ENCODE measurements at regions not wholly inside any gene's neighbourhood (a gene's known extent, or its start where the extent isn't known, plus 50 kb on each side); places are given as distances from the start of the nearest gene placed in this dataset.

DNA sequence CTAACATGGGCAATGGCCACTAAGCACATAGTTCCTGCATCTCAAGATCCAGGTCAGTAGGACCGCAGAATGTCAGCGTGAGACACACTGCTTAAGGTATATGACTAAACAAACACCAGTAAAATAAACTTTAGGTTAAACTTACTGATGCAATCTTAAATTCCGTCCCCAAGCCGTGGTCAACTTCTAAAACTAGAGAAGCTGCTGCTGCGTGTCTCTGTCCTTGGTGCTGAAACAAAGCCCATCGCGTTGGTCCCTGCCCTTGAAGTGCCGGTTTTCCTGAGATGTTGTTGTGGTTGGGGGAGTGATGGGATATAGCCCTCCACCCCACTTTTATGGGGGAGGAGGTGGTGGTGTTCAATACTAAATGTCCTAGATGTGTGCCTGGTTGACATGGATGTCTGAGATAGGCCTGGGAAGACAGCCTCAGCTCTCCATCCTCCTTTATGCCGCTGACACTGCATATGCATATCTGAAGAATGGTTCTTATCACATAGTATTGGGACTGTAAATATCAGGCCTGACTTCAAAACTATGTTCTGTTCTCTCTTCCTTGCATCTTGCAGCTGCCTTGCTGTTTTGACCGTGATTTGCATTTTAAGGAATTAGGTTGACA is 72.0 kb upstream of the KCNA3 start:
- H3K36me3 ChIP-seq (ENCODE audit: low read depth, missing control alignments), result no peaks in the 10 kb centered on the region
- 16 to 20% methylated on average over 10 of the region's 10 CpGs for WGBS, 2 donors
- intact Hi-C loops (cut with DNase I; ENCODE audit: low total_unique reads), result no loop called here
- TF ChIP-seq, protein P1, sequence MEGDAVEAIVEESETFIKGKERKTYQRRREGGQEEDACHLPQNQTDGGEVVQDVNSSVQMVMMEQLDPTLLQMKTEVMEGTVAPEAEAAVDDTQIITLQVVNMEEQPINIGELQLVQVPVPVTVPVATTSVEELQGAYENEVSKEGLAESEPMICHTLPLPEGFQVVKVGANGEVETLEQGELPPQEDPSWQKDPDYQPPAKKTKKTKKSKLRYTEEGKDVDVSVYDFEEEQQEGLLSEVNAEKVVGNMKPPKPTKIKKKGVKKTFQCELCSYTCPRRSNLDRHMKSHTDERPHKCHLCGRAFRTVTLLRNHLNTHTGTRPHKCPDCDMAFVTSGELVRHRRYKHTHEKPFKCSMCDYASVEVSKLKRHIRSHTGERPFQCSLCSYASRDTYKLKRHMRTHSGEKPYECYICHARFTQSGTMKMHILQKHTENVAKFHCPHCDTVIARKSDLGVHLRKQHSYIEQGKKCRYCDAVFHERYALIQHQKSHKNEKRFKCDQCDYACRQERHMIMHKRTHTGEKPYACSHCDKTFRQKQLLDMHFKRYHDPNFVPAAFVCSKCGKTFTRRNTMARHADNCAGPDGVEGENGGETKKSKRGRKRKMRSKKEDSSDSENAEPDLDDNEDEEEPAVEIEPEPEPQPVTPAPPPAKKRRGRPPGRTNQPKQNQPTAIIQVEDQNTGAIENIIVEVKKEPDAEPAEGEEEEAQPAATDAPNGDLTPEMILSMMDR (IDR thresholded peaks at IDR 0.05), result no peak
- no peak for TF ChIP-seq POLR2A (IDR thresholded peaks at IDR 0.05)
- DNase-seq, result peak; percentile 58
- no peak overlapping the region for H3K4me3 ChIP-seq
- no peaks in the 10 kb centered on the region for H3K4me1 ChIP-seq
- no peaks in the 10 kb centered on the region for H3K27me3 ChIP-seq
- no peak overlapping the region for H3K27ac ChIP-seq
- no peaks in the 10 kb centered on the region for H3K9me3 ChIP-seq

DNA sequence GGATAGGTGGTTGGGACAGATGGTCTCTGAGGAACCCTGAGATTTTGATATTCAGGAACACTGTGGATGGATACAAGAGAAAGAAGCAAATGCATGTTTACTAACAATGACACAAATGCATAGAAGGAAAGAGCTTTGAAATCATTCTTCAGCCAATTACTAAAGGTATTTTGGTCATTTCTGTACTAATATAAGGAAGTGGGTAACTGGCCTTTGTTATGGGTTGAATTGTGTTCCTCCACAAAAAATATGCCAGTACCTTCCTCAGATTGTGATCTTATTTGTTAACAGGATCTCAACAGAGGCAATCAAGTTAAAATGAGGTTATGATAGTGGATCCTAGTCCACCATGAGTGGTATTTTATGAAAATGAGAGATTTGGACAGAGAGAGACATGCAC is 68.7 kb upstream of the KCNA3 start:
- Histone ChIP-seq H3K27me3 (no peaks in the 10 kb centered on the region), H3K4me1 (no peaks in the 10 kb centered on the region), H3K4me3 (no peak overlapping the region), H3K9me3 (no peaks in the 10 kb centered on the region), H3K36me3 (ENCODE audit: low read depth, missing control alignments) (no peaks in the 10 kb centered on the region), H3K27ac (no peak overlapping the region)
- no peak for DNase-seq
- intact Hi-C loops (cut with DNase I; ENCODE audit: low total_unique reads), result no loop called here
- TF ChIP-seq, protein P1 (IDR thresholded peaks at IDR 0.05), result no peak
- no peak for TF ChIP-seq POLR2A (IDR thresholded peaks at IDR 0.05)

DNA sequence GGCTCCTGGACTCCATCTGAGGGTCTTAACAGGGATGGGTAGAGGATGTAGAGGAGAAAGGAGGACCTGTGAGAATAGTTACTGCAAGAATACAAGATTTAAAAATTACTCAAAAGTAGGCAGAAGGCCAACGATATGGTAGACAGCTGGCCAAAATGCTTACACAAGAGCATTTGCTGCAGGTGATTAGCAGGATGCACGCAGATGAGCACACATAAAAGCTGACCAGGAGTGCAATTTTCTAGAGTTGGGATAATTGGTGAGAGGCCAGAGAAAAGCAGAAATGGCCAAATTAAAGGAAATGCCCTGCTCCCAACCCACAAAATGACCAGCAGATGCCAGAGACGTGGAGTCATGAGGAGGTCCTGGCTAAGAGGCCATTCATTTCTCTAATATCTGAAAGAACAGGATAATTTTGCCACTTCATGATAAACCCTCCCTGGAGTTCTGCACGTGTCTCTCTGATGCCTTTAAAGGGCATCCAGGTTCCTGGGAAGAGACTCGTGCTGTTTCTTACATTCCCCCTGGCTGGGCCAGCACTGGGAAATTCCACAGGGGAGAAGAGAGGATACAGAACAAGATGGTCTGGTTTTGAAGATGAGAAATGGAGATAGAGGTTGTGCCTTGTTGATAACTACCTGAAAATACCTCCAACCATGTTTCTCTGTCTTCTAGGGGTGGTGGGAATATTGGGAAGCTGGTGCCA is 62.3 kb upstream of the KCNA3 start:
- H3K4me1 ChIP-seq, result no peaks in the 10 kb centered on the region
- no peaks in the 10 kb centered on the region for H3K27me3 ChIP-seq
- TF ChIP-seq, protein P1 (IDR thresholded peaks at IDR 0.05), result no peak
- no peak for TF ChIP-seq POLR2A (IDR thresholded peaks at IDR 0.05)
- DNase-seq, result no peak
- H3K27ac ChIP-seq, result no peak overlapping the region
- no peaks in the 10 kb centered on the region for H3K9me3 ChIP-seq
- intact Hi-C loops (cut with DNase I; ENCODE audit: low total_unique reads), result no loop called here
- no peaks in the 10 kb centered on the region for H3K36me3 ChIP-seq (ENCODE audit: low read depth, missing control alignments)
- 57 to 75% methylated on average over 5 of the region's 5 CpGs for WGBS, 2 donors
- no peak overlapping the region for H3K4me3 ChIP-seq

DNA sequence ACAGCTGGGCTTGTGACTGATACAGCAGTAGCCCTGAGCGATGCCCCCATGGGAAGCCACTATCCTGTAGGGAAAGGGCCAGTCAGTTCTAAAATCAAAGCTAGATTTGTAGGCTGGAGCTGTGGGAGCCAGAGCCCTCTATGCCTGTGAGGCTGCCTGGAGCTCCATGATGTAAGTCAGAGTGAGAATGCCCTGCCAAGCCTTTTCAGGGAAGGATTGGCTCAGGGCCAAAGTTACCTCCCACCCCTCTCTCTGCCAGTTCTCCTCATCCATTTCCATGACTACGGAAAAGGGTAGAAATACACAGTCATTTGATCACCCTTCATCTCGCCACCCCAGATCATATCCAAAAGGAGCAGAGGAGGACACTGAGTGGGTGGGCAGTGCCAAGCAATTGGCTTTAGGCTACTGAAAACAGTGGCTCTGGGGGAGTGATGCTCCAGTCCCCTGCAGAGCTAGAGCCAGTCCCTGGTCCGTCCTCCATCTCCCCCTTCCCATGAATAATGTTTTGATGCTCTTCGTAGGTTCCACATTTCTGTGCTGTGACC is 59.5 kb upstream of the KCNA3 start:
- DNase-seq, result no peak
- Histone ChIP-seq H3K27me3 (no peaks in the 10 kb centered on the region), H3K27ac (no peak overlapping the region), H3K36me3 (ENCODE audit: low read depth, missing control alignments) (no peaks in the 10 kb centered on the region), H3K4me1 (no peaks in the 10 kb centered on the region), H3K9me3 (no peaks in the 10 kb centered on the region), H3K4me3 (no peak overlapping the region)
- TF ChIP-seq POLR2A (IDR thresholded peaks at IDR 0.05), result no peak
- TF ChIP-seq, protein P1 (IDR thresholded peaks at IDR 0.05), result no peak
- intact Hi-C loops (cut with DNase I; ENCODE audit: low total_unique reads), result no loop called here
- 68 to 77% methylated on average over 5 of the region's 5 CpGs for WGBS, 2 donors
